Activated naive CD4-positive, alpha-beta T cell treated with anti-CD3 and anti-CD28 coated beads, Interleukin-2, amount 10 ng/mL, durations not matched to agents 7 days and 5 days (primary cell): ENCODE measurements at regions not wholly inside any gene's neighbourhood (a gene's known extent, or its start where the extent isn't known, plus 50 kb on each side); places are given as distances from the start of the nearest gene placed in this dataset.
A peak's percentile ranks its signal among the peaks of the same experiment; 100 is the strongest.

Source experiments
- CTCF ChIA-PET: fragments of 350-600 bp; sonication (Branson Sonifier 250); formaldehyde crosslinking; loops from one replicate; lab custom pipeline; 2021; ENCODE audit warnings: antibody characterized with exemption; lab: Charles Lee
- DNase-seq: peaks from one replicate; pipeline ENCODE4 v3.0.0-alpha.2; 2020
- H3K27ac Mint-ChIP-seq: one replicate; pipeline ENCODE4 v1.8.0; 2021; ENCODE audit warnings: mild to moderate bottlenecking, moderate library complexity, mixed read lengths
- H3K27me3 Mint-ChIP-seq: one replicate; pipeline ENCODE4 v1.8.0; 2021; ENCODE audit warnings: mild to moderate bottlenecking, mixed read lengths
- H3K36me3 Mint-ChIP-seq: one replicate; pipeline ENCODE4 v1.8.0; 2021; ENCODE audit warnings: mixed read lengths
- H3K4me1 Mint-ChIP-seq: one replicate; pipeline ENCODE4 v1.8.0; 2021; ENCODE audit warnings: mixed read lengths
- H3K4me3 Mint-ChIP-seq: one replicate; pipeline ENCODE4 v1.8.0; 2021; ENCODE audit warnings: mild to moderate bottlenecking, moderate library complexity, mixed read lengths
- H3K9me3 Mint-ChIP-seq: one replicate; pipeline ENCODE4 v1.8.0; 2021; ENCODE audit warnings: mixed read lengths

DNA sequence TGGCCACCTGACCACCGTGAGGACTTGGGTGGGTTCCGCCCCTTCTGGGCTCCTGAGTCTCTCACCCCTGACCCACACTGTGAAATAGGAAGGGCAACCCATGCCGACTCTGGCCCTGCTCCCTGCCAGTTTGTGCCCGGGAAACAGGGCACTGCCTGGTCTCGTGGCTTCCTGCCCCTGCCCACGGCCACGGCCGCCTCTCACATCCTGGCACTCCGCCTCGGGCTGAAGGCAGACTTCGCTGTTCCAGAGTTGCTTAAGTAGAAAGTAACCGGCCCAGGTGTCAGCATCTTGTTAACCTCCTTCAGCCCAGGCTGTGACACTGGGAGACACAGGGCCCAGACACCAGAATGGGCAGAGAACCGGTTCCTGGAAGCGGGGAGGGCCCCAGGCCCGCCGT lies 68.7 kb upstream of the RNU6ATAC start:
- CTCF ChIA-PET: no interaction called here
- Mint-ChIP-seq H3K4me1 (no peaks in the 10 kb centered on the region), H3K4me3 (no peak overlapping the region), H3K27me3 (no peaks in the 10 kb centered on the region), H3K9me3 (no peaks in the 10 kb centered on the region), H3K27ac (no peak overlapping the region), H3K36me3 (no peaks in the 10 kb centered on the region)
- DNase-seq: no peak

DNA sequence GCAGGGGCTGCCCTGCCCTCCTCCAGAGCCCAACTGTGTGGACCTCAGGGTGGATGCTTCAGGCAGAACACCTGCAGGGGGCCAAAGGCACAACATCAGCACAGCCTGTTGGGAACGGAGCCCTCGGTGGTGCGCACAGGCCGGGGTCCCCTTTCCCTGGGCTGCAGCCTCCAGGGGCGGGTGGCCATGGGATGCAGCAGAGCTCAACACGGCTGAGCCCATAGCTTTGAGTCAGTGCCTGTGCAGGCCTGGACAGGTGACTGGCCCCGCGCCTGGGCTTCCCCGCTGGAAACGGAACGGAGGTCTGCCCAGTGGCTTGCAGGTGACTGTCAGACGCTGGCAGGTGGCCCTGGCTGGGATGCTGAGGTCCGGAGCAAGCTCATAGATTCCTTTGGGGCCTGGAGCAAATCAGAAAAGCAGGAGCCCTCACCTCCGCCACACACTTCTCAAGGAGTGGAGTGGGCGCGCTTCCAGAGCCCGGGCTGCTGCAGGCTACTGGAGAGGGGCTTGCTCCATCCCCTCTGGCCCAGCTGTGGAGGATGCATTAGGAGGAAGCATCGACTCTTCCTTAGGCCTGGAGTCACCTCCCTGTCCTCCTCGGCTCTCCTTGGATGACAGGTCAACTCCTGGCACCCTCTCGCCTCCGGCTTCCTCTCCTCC lies 69.8 kb upstream of the RNU6ATAC start:
- Mint-ChIP-seq H3K27ac (no peak overlapping the region), H3K9me3 (no peaks in the 10 kb centered on the region), H3K4me3 (no peak overlapping the region), H3K27me3 (no peaks in the 10 kb centered on the region), H3K4me1 (no peaks in the 10 kb centered on the region), H3K36me3 (no peaks in the 10 kb centered on the region)
- CTCF ChIA-PET: no interaction called here
- no peak for DNase-seq

DNA sequence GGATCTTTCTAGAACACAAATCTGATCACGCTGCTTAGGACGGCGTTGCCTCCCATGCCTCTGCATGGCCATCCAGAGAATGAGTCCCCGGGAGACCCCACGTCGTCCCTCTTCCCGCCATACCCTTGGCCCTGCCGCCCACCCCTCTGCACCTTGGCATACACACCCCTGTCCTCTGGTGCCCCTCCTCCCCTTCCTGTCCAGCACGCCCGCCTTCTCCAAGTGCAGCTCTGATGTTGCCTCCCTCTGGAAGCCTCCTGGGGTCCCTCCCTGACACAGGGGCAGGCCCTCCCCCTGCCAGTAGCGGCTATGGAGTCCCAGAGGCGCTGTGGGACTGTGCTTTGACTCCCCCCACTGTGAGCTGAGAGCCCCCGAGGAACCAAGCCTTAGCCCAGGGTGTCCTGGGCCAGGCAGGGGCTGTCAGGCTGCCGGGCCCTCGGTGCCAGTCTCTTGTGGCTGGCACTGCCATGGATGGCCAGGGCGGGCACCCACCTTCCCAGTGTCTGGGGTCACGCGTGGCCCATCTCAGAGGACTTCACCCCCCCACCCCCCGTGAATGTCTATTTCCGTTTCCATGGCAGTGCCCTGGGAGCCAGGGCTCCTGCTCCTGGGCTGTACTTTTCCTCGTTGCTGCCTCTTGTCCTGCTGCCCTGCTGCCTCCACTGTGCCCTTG lies 70.5 kb upstream of the RNU6ATAC start:
- no peak overlapping the region for H3K27ac Mint-ChIP-seq
- no peaks in the 10 kb centered on the region for H3K9me3 Mint-ChIP-seq
- H3K4me3 Mint-ChIP-seq: no peak overlapping the region
- H3K4me1 Mint-ChIP-seq: no peaks in the 10 kb centered on the region
- DNase-seq: no peak
- no peaks in the 10 kb centered on the region for H3K36me3 Mint-ChIP-seq
- CTCF ChIA-PET: no interaction called here
- H3K27me3 Mint-ChIP-seq: no peaks in the 10 kb centered on the region

DNA sequence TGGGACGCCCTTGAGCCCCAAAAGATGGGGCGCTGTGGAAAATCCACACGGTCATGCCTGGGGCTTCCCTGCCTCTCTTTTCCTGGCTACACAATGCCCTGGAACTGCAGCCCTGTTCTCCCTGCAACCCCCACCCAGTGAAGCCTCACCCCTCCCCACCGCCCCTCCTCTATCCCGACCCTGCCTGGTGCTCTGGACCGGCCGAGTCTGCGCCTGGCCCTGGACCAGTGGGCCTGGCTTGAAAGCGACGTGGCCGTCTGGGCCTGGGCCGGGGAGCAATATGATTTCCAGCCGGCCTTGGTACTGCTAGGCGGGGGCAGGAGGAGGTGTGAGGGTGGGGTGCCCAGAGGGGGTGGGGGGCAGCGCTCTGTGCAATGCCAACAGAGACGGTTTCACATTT lies 71.0 kb upstream of the RNU6ATAC start:
- no peaks in the 10 kb centered on the region for H3K4me1 Mint-ChIP-seq
- no peak overlapping the region for H3K4me3 Mint-ChIP-seq
- no peaks in the 10 kb centered on the region for H3K9me3 Mint-ChIP-seq
- CTCF ChIA-PET: no interaction called here
- H3K27me3 Mint-ChIP-seq: peaks cover 5% of the 10 kb centered on the region
- H3K27ac Mint-ChIP-seq: no peak overlapping the region
- H3K36me3 Mint-ChIP-seq: no peaks in the 10 kb centered on the region
- no peak for DNase-seq

DNA sequence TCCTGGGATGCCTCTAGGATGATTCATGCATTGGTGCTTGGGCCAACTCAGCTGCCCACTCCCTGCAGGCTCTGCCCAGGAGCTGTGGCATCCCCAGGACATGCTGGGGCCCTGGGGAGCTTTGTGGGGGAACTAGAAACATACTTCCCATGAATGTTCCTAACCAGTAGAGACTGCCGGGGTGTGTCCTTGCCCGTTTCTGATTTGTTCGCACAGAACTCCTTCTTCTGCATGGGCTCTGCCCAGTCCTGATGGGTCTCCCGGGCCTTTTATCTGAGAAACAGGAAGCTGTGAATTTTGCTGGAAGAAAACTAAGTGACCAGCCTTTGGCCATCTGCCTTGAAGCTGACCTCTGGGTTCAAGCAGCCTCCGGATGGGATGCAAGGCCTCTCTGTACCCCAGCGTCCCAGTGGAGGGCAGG lies 71.6 kb upstream of the RNU6ATAC start:
- peaks cover 12% of the 10 kb centered on the region for H3K27me3 Mint-ChIP-seq
- H3K36me3 Mint-ChIP-seq: no peaks in the 10 kb centered on the region
- H3K4me3 Mint-ChIP-seq: no peak overlapping the region
- H3K27ac Mint-ChIP-seq: no peak overlapping the region
- no peaks in the 10 kb centered on the region for H3K9me3 Mint-ChIP-seq
- CTCF ChIA-PET: no interaction called here
- DNase-seq: no peak
- no peaks in the 10 kb centered on the region for H3K4me1 Mint-ChIP-seq

DNA sequence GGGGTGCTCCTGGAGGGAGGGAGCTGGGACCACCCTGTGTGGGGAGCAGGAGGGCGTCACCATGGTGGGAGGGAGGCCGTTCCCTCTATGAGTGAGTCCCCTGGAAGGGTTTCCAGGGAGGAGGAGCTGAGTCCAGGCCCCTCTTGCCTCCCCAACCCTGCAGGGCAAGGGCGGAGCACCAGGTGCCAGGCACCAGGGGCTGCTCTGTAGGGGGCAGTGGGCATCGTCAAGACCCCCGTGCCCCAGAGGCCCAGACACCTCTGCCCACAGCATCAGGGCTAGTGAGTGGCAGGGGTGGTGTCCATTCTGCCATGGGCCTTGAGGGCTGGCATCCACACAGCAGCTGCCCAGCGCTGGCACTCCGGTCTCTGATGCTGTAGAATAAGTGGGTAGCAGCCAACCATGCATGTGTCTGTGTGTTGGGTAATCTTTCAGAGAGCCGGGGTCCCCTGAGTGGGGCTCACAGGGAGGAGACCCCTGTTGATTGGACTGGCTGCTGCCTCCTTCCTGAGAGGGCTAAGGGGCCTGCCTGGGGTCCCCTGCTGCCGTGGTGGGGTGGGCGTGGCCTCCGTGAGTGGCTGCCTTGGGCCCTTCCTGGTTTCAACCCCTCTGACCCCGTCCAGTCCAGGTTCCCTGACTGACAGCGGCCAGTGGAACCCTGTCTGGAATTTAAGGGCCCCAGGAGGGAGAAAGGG lies 72.7 kb upstream of the RNU6ATAC start:
- peaks cover 13% of the 10 kb centered on the region for H3K27me3 Mint-ChIP-seq
- H3K4me3 Mint-ChIP-seq: no peak overlapping the region
- no peaks in the 10 kb centered on the region for H3K4me1 Mint-ChIP-seq
- CTCF ChIA-PET: no interaction called here
- no peaks in the 10 kb centered on the region for H3K36me3 Mint-ChIP-seq
- no peak for DNase-seq
- no peaks in the 10 kb centered on the region for H3K9me3 Mint-ChIP-seq
- H3K27ac Mint-ChIP-seq: no peak overlapping the region

DNA sequence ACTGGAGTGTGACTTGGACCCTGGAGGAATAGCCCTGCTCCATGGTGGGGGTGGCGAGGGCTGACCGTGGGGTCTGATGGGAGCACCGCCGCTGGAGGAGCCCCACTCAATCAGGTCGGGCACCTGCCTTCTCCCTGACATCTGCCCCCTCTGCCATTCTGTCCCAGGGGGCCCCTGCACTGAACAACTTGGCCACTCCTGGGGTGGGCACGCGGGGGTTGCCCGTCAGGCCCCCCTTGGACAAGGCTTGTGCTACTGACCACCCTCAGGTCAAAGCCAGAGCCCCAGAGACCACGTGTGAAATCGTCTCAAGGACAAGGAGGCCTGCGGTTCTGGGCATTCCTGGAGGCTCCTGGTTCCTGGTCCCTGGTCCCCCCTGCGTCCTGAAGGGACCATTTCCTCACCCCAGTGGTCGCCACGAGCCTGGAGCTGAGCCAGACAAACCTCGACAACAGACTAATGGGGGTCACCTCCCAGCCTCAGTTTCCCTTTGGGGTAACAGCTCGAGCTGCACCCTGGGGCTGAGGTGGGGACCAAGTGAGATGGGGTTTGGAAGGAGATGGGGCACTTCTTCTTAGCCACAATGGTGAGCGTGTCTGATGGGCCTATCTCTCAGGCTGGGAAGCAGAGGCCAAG lies 73.4 kb upstream of the RNU6ATAC start:
- CTCF ChIA-PET: no interaction called here
- Mint-ChIP-seq H3K36me3 (no peaks in the 10 kb centered on the region), H3K9me3 (no peaks in the 10 kb centered on the region), H3K27me3 (peaks cover 19% of the 10 kb centered on the region), H3K4me3 (no peak overlapping the region), H3K4me1 (no peaks in the 10 kb centered on the region), H3K27ac (no peak overlapping the region)
- DNase-seq: no peak

DNA sequence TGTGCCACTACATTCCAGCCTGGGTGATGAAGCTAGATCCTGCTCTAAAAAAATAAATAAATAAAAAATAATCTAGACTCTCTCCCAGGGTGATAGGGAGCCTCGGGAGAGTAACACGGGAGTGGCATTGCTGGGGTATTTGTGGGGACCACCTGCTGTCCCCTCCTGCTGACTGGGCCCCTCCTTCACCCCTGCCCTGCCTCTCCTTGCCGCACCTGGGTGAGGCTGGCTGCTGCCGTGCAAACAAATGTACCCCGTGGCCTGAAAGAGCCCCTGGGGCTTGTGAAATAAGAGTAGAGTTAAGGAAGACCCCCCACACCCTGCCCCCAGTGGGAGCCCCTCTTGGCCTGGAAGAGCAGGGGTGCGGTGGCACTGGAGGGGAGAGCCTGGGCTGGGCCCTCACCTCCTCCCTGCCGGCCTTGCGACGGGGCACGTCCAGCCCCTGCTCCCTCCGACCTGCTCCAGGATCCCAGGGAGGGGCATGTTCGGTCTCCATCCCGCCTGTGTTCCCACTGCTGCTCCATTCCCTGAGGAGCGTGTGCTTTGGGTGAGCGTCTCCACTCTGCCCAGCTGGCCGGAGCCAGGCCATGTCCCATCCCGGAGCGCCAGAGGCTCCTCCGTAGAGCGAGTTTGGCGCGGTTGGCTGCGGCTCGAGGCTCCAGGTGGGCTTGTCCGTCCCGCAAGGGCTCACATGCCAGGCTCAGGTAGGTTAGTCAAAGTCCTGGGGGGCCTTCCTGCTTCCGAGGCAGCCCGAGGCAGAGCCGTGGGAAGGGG lies 75.0 kb upstream of the RNU6ATAC start:
- H3K27ac Mint-ChIP-seq: no peak overlapping the region
- H3K27me3 Mint-ChIP-seq: peaks cover 29% of the 10 kb centered on the region
- CTCF ChIA-PET: no interaction called here
- H3K4me1 Mint-ChIP-seq: peaks cover 4% of the 10 kb centered on the region
- no peaks in the 10 kb centered on the region for H3K36me3 Mint-ChIP-seq
- DNase-seq: no peak
- H3K9me3 Mint-ChIP-seq: no peaks in the 10 kb centered on the region
- H3K4me3 Mint-ChIP-seq: no peak overlapping the region

DNA sequence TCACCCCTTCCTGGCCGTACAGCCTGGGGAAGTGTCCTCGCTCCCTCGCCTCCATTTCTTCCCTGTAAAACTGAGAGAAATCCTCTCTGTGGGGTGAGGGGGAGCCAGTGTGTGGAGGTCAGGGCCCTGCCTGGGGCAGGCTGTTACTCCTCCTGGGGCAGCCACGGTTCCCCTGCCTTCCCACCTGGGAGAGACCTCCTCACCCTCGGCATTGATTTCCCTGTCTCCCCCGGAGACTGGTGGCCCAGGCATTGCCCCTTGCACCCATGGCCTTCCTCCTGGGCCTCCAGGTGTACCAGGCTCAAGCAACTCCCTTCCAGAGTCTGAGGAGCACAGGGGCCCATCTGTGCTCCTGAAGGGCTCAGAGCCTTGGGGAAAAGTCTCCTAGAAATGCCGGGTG lies 75.6 kb upstream of the RNU6ATAC start:
- CTCF ChIA-PET: no interaction called here
- no peak for DNase-seq
- Mint-ChIP-seq H3K36me3 (no peaks in the 10 kb centered on the region), H3K9me3 (no peaks in the 10 kb centered on the region), H3K27ac (no peak overlapping the region), H3K4me3 (no peak overlapping the region), H3K4me1 (peaks cover 4% of the 10 kb centered on the region), H3K27me3 (peaks cover 32% of the 10 kb centered on the region)

DNA sequence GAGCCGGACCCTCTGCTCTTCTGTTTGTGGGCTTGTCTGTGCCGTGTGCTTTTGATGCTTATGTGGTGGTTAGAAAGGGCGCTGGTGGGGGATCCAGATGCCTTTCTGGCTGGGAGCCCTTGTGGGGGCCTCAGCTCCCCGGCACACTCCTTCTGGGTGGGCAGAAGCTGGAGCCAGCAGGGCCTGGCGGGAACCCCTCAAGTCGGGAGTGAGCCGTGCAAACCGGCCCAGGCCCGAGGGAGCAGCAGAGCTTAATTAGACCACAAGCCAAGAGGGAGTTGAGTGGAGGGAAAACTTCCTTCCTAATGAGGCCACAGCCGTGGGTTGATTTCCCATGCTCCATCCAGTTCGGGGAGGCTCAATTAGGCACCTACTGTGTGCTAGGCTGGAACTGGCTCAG lies 76.0 kb upstream of the RNU6ATAC start:
- no peak for DNase-seq
- no peaks in the 10 kb centered on the region for H3K9me3 Mint-ChIP-seq
- H3K4me1 Mint-ChIP-seq: peaks cover 6% of the 10 kb centered on the region
- no peak overlapping the region for H3K27ac Mint-ChIP-seq
- no peak overlapping the region for H3K4me3 Mint-ChIP-seq
- H3K36me3 Mint-ChIP-seq: no peaks in the 10 kb centered on the region
- H3K27me3 Mint-ChIP-seq: peaks cover 35% of the 10 kb centered on the region
- CTCF ChIA-PET: no interaction called here

DNA sequence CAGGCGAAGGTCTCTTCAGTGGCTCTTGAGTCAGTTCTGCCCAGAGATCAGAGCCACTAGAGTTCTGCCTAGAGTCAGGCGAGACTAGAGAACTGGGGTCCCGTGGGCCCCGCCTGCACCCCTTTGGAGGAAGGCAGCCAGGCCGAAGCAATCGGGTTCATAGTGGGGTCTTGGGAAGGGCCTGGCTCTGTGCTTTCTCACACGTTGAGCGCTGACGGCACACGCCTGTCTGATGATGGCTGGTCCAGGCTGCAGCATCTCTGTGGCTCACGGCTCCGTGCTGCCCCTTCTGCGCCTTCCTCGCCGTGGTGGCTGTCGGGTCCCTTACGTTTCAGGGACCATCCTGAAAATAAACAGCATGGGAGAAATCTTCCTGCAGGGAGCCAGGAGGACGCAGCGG lies 78.3 kb upstream of the RNU6ATAC start:
- H3K4me1 Mint-ChIP-seq: peaks cover 6% of the 10 kb centered on the region
- no peak for DNase-seq
- H3K27ac Mint-ChIP-seq: no peak overlapping the region

DNA sequence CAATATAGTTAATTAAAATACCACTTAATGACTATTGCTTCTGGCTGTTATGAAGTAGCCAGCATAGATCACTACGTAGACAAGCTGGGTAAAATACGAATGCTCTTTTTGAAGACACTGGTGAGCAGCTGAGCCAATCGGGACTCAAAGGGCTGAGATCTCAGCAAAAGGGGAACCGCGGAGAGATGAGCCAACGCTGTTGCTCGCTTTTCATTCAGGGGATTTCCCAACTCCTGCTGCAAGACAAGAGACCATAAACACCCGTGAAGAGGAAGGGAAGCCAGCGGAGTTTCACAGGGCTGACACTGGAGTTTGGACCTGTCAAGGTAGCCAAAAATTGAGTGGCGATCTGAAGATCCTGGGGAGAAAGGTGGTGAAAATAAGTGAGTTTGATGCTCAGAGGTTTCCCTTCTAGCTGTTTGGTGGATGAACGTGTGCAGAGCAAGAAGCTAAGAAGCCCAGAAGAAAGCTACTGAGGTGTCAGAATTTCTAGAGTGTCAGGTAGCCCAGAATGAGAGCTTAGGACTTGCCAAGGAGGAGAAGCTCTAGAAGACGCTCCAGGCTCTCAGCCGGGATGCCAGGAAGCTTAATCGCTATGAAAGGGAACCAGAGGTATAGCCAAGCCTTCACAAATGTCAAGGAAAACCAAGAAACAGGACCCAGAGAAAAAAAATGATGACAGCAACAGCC lies 79.6 kb upstream of the RNU6ATAC start:
- peaks cover 35% of the 10 kb centered on the region for H3K27me3 Mint-ChIP-seq
- peak; percentile 34 for DNase-seq
- H3K9me3 Mint-ChIP-seq: peaks cover 16% of the 10 kb centered on the region
- H3K36me3 Mint-ChIP-seq: no peaks in the 10 kb centered on the region
- CTCF ChIA-PET: no interaction called here
- no peak overlapping the region for H3K4me3 Mint-ChIP-seq
- H3K27ac Mint-ChIP-seq: peak overlapping the region; percentile 16
- H3K4me1 Mint-ChIP-seq: peaks cover 6% of the 10 kb centered on the region

More for the DNA sequence above, 78.3 kb upstream of the RNU6ATAC start:
- H3K36me3 Mint-ChIP-seq: no peaks in the 10 kb centered on the region
- no peak overlapping the region for H3K4me3 Mint-ChIP-seq
- H3K27me3 Mint-ChIP-seq: peaks cover 35% of the 10 kb centered on the region
- CTCF ChIA-PET: no interaction called here
- peaks cover 4% of the 10 kb centered on the region for H3K9me3 Mint-ChIP-seq

DNA sequence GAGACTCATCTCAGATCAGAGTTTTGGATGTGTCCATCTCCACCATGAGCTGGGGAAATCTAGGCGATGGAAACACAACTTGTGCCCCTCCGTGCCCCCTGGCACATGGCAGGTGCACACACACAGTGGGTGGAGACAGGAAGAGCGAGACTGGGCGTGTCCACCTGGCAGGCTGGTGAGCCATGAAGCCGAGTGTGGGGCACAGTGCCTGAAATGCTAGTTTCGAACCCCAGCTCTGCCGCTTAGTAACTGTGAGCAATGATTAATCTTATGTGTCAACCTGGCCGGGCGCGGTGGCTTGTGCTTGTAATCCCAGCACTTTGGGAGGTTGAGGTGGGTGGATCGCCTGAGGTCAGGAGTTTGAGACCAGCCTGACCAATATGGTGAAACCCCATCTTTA lies 80.8 kb upstream of the RNU6ATAC start:
- Mint-ChIP-seq H3K27ac (no peak overlapping the region), H3K27me3 (peaks cover 32% of the 10 kb centered on the region), H3K36me3 (no peaks in the 10 kb centered on the region), H3K9me3 (peaks cover 19% of the 10 kb centered on the region), H3K4me1 (peaks cover 6% of the 10 kb centered on the region), H3K4me3 (no peak overlapping the region)
- no peak for DNase-seq
- CTCF ChIA-PET: no interaction called here
